ENCODE measurements at regions not wholly inside any gene's neighbourhood (a gene's known extent, or its start where the extent isn't known, plus 50 kb on each side); places are given as distances from the start of the nearest gene placed in this dataset.

GRCh38 chr2:38155015-38155414 lies 79.1 kb upstream of the CYP1B1 start:
- no peak for TF ChIP-seq POLR2A (IDR thresholded peaks at IDR 0.05; ENCODE audit: low read depth, low read length)
- TF ChIP-seq TAF1 (IDR thresholded peaks at IDR 0.05; ENCODE audit: low read depth, low read length), result no peak
- TF ChIP-seq POLR2AphosphoS5 (IDR thresholded peaks at IDR 0.05; ENCODE audit: low read depth, low read length), result no peak
- no peak for TF ChIP-seq PAX5 (IDR thresholded peaks at IDR 0.05; ENCODE audit: insufficient read depth, low read length, severe bottlenecking)
- DNase-seq (ENCODE audit: insufficient read length, low spot score), result no peak
- FAIRE-seq, result no peak

GRCh38 chr2:38154395-38154794 lies 78.4 kb upstream of the CYP1B1 start:
- DNase-seq (ENCODE audit: insufficient read length, low spot score) (no peak), FAIRE-seq (no peak)
- TF ChIP-seq SPI1 (IDR thresholded peaks at IDR 0.05; ENCODE audit: low read depth, low read length) (no peak), POLR2A (IDR thresholded peaks at IDR 0.05; ENCODE audit: low read depth, low read length) (no peak), PAX5 (IDR thresholded peaks at IDR 0.05; ENCODE audit: insufficient read depth, low read length, severe bottlenecking) (no peak), POU2F2 (IDR thresholded peaks at IDR 0.05; ENCODE audit: low read depth, low read length) (no peak), POLR2AphosphoS5 (IDR thresholded peaks at IDR 0.05; ENCODE audit: low read depth, low read length) (no peak), TAF1 (IDR thresholded peaks at IDR 0.05; ENCODE audit: low read depth, low read length) (no peak)

DNA sequence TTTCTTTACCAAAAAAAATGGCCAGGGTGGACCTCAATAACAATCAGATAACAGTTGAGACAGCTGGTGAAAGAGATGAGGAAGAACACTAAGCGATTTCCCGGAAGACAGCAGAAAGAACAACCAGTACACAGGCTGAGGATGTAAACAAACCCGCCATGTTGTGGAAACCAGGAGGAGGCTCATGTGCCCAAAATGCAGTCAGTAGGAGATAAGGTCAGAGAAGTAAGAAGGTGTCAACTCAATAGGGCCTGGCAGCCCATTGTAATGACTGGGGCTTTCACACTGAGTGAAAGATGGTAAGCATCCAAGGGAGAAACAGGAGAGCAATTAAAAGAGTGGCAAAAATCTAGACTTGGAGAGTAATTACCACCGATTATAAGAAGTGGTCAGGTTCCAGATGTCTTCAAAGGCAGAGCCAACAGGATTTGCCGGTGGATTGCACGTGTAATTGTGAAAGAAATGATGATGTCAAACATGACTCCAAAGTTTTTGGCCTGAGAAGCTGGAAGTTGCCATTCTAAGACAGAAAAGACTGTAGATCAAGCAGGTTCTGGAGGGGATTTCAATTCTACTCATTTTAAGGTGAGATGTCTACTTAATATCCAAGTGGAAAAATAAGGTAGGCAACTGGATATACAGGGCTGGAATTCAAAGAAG lies 77.7 kb upstream of the CYP1B1 start:
- FAIRE-seq (no peak), DNase-seq (ENCODE audit: insufficient read length, low spot score) (no peak)
- TF ChIP-seq SPI1 (IDR thresholded peaks at IDR 0.05; ENCODE audit: low read depth, low read length) (no peak), TAF1 (IDR thresholded peaks at IDR 0.05; ENCODE audit: low read depth, low read length) (no peak), POLR2A (IDR thresholded peaks at IDR 0.05; ENCODE audit: low read depth, low read length) (no peak), POU2F2 (IDR thresholded peaks at IDR 0.05; ENCODE audit: low read depth, low read length) (no peak), PAX5 (IDR thresholded peaks at IDR 0.05; ENCODE audit: insufficient read depth, low read length, severe bottlenecking) (no peak), POLR2AphosphoS5 (IDR thresholded peaks at IDR 0.05; ENCODE audit: low read depth, low read length) (no peak)

GRCh38 chr2:38152913-38153312 lies 77.0 kb upstream of the CYP1B1 start:
- no peak for FAIRE-seq
- TF ChIP-seq POLR2AphosphoS5 (IDR thresholded peaks at IDR 0.05; ENCODE audit: low read depth, low read length) (no peak), POU2F2 (IDR thresholded peaks at IDR 0.05; ENCODE audit: low read depth, low read length) (no peak), PAX5 (IDR thresholded peaks at IDR 0.05; ENCODE audit: insufficient read depth, low read length, severe bottlenecking) (no peak), TAF1 (IDR thresholded peaks at IDR 0.05; ENCODE audit: low read depth, low read length) (no peak), POLR2A (IDR thresholded peaks at IDR 0.05; ENCODE audit: low read depth, low read length) (no peak), SPI1 (IDR thresholded peaks at IDR 0.05; ENCODE audit: low read depth, low read length) (no peak)
- no peak for DNase-seq (ENCODE audit: insufficient read length, low spot score)

GRCh38 chr2:38152035-38152434 lies 76.1 kb upstream of the CYP1B1 start:
- no peak for DNase-seq (ENCODE audit: insufficient read length, low spot score)
- TF ChIP-seq POLR2A (IDR thresholded peaks at IDR 0.05; ENCODE audit: low read depth, low read length), result no peak
- TF ChIP-seq POU2F2 (IDR thresholded peaks at IDR 0.05; ENCODE audit: low read depth, low read length), result no peak
- TF ChIP-seq PAX5 (IDR thresholded peaks at IDR 0.05; ENCODE audit: insufficient read depth, low read length, severe bottlenecking), result no peak
- peak; percentile 68 for TF ChIP-seq SPI1 (IDR thresholded peaks at IDR 0.05; ENCODE audit: low read depth, low read length)
- TF ChIP-seq POLR2AphosphoS5 (IDR thresholded peaks at IDR 0.05; ENCODE audit: low read depth, low read length), result no peak
- FAIRE-seq, result no peak

- TF ChIP-seq TAF1 (IDR thresholded peaks at IDR 0.05; ENCODE audit: low read depth, low read length), result no peak
- no peak for TF ChIP-seq POU2F2 (IDR thresholded peaks at IDR 0.05; ENCODE audit: low read depth, low read length)
- TF ChIP-seq POLR2A (IDR thresholded peaks at IDR 0.05; ENCODE audit: low read depth, low read length), result no peak
- TF ChIP-seq PAX5 (IDR thresholded peaks at IDR 0.05; ENCODE audit: insufficient read depth, low read length, severe bottlenecking), result no peak
- TF ChIP-seq POLR2AphosphoS5 (IDR thresholded peaks at IDR 0.05; ENCODE audit: low read depth, low read length), result no peak
- no peak for TF ChIP-seq SPI1 (IDR thresholded peaks at IDR 0.05; ENCODE audit: low read depth, low read length)
- DNase-seq (ENCODE audit: insufficient read length, low spot score) (no peak), FAIRE-seq (no peak)
These were observed 73.6 kb upstream of the CYP1B1 start for GRCh38 chr2:38149531-38149930.

DNA sequence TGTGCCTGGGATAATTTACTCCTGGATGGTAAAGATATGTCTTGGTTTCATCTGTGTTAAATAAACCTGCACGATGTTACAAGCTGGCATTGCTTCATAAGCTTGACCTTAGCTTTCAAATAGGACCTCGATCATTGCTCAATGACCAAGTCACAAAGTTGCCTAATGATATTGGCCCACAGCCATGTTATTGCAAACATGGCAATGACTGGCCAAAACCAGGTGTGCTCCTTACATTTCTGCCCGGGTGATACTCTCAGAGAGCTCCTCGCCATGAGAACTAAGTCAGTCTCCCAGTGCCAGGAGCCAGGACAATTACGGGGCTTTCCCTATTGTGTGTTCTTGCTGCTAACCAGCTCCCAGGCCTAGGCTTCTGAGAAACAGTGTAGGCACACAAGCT lies 72.5 kb upstream of the CYP1B1 start:
- TF ChIP-seq POU2F2 (IDR thresholded peaks at IDR 0.05; ENCODE audit: low read depth, low read length) (no peak), PAX5 (IDR thresholded peaks at IDR 0.05; ENCODE audit: insufficient read depth, low read length, severe bottlenecking) (no peak), POLR2A (IDR thresholded peaks at IDR 0.05; ENCODE audit: low read depth, low read length) (no peak), POLR2AphosphoS5 (IDR thresholded peaks at IDR 0.05; ENCODE audit: low read depth, low read length) (no peak), TAF1 (IDR thresholded peaks at IDR 0.05; ENCODE audit: low read depth, low read length) (no peak), SPI1 (IDR thresholded peaks at IDR 0.05; ENCODE audit: low read depth, low read length) (no peak)
- FAIRE-seq (no peak), DNase-seq (ENCODE audit: insufficient read length, low spot score) (no peak)

GRCh38 chr2:38147333-38148121 lies 71.6 kb upstream of the CYP1B1 start:
- FAIRE-seq (no peak), DNase-seq (ENCODE audit: insufficient read length, low spot score) (no peak)
- TF ChIP-seq POU2F2 (IDR thresholded peaks at IDR 0.05; ENCODE audit: low read depth, low read length) (no peak), POLR2AphosphoS5 (IDR thresholded peaks at IDR 0.05; ENCODE audit: low read depth, low read length) (no peak), POLR2A (IDR thresholded peaks at IDR 0.05; ENCODE audit: low read depth, low read length) (no peak), SPI1 (IDR thresholded peaks at IDR 0.05; ENCODE audit: low read depth, low read length) (no peak), TAF1 (IDR thresholded peaks at IDR 0.05; ENCODE audit: low read depth, low read length) (no peak), PAX5 (IDR thresholded peaks at IDR 0.05; ENCODE audit: insufficient read depth, low read length, severe bottlenecking) (no peak)

DNA sequence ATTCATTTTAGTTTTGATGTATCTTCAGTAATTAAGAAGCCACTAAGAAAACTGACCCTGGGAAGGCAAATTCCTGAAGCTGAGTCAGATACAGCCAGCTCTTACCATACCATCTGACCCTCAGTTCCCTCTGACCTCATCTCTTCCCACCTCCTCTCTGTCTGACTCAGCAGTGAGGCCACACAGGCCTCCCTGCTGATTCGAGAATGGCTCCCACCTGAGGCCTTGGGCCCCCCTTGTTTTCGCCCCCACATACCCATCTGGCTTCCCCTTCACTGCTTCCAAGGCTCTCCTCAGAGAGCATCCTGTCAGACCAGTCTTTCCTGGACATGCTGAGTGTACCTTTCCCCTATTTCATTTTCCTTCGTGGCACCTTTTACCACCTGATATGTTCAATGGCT lies 71.0 kb upstream of the CYP1B1 start:
- TF ChIP-seq POU2F2 (IDR thresholded peaks at IDR 0.05; ENCODE audit: low read depth, low read length) (peak; percentile 77), SPI1 (IDR thresholded peaks at IDR 0.05; ENCODE audit: low read depth, low read length) (0 out of 2 replicates have a peak, but pooled peaks have one; percentile 5), POLR2AphosphoS5 (IDR thresholded peaks at IDR 0.05; ENCODE audit: low read depth, low read length) (no peak), TAF1 (IDR thresholded peaks at IDR 0.05; ENCODE audit: low read depth, low read length) (no peak), PAX5 (IDR thresholded peaks at IDR 0.05; ENCODE audit: insufficient read depth, low read length, severe bottlenecking) (no peak)
- no peak for FAIRE-seq
- no peak for DNase-seq (ENCODE audit: insufficient read length, low spot score)

Data from GM12891 (cell line).